HG03097 (cell line): ENCODE measurements at regions not wholly inside any gene's neighbourhood (a gene's known extent, or its start where the extent isn't known, plus 50 kb on each side); places are given as distances from the start of the nearest gene placed in this dataset.

ENCODE experiments used
- ATAC-seq: cut with Tn5 transposase; IDR thresholded peaks from one replicate; pipeline ENCODE4 v1.9.1; 2021; ENCODE audit not compliant: unreplicated experiment, low FRiP score

GRCh38 chr5:118228489-118228888 is 759.9 kb downstream of the DTWD2 start:
- ATAC-seq: no peak

- ATAC-seq: no peak
Measured at GRCh38 chr5:118224546-118224945, 763.8 kb downstream of the DTWD2 start.

DNA sequence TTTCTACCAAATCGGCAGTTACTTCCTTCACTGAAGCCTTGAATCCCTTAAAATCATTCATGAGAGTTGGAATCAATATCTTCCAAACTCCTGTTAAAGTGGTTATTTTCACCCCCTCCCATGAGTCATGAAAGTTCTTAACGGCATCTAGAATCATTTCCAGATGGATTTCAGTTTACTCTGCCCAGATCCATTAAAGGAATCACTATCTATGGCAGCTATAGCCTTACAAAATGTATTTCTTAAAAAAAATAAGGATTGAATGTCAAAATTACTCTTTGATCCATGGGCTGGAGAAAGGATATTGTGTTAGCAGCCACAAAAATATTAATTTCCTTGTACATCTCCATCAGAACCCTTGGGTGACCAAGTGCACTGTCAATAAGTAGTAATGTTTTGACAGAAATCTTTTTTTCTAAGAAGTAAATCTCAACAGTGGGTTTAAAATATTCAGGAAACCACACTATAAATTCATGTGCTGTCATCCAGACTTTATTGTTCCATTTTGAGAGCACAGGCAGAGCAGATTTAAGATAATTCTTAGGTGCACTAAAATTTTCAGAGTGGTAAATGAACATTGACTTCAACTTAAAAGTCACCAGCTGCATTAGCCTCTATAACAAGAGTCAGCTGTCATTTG is 767.7 kb downstream of the DTWD2 start:
- no peak for ATAC-seq

- ATAC-seq: no peak
Measured at GRCh38 chr5:118211606-118212005, 776.7 kb downstream of the DTWD2 start.

DNA sequence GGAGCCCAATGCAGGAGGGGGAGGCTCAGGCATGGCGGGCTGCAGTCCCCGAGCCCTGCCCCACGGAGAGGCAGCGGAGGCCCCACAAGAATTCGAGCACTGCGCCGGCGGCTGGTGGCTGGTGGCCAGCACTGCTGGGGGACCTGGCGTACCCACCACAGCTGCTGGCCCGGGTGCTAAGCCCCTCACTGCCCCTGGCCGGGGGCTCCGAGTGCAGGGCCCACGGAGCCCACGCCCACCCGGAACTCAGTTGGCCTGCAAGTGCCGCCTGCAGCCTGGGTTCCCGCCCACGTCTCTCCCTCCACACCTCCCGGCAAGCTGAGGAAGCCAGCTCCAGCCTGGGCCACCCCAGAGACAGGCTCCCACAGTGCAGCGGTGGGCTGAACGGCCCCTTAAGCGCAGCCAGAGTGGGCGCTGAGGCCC is 780.3 kb downstream of the DTWD2 start:
- no peak for ATAC-seq

GRCh38 chr5:118199801-118200200 is 788.5 kb downstream of the DTWD2 start:
- ATAC-seq: no peak

GRCh38 chr5:118196229-118196628 is 792.1 kb downstream of the DTWD2 start:
- ATAC-seq: no peak

- no peak for ATAC-seq
Measured at GRCh38 chr5:118195211-118195610, 793.1 kb downstream of the DTWD2 start.

DNA sequence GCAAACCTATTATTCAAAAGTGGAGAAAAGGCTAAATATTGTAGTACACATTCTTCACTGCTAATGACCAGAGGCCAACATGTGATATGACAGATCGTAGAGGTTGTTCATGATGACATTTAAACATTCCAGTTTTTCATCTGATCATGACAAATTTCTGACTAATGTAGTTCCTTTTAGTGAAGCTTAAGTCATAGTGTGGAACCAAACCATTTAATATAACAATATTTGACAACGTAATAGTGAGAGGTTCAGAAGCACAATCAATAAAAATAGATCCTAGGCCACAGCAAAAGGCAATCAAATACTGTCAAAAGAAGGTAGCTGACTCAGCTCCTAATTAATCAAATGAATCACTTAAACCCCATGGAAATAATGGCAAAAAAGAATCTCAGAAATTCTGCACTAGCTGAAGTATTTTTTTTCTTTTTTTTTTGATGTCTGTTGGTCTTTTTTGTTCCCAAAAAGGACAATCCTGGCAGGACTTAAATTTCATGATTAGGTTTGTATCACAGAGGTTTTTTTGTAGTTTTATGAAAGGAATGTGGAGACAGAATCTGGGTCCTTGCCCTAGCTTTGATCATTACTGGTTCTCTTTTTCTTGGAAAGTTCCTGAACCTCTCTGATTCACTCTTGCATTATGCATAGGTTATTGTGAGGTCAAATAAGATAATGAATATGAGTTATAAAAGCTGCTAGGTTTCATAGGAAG is 795.0 kb downstream of the DTWD2 start:
- ATAC-seq: no peak

GRCh38 chr5:118185018-118185417 is 803.3 kb downstream of the DTWD2 start:
- ATAC-seq: no peak

GRCh38 chr5:118176146-118176545 is 812.2 kb downstream of the DTWD2 start:
- ATAC-seq: no peak

DNA sequence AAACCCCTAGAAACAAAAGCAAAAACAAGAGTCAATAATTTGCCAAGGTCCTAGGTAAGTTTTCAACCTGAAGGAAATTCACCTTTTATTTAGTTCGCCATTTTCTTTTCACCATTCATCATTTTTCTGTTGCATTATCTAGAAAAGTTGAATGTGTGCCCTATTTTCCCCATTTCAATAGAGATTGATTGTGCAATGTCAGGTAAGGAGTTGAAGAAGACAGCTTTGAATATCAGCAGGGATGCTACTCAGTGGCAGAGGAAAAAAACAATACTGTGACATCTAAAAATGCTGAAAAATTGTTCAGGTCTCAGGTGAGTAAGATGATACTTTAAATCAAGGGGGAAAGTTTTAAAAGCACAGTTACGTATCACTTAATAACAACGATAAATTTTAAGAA is 813.7 kb downstream of the DTWD2 start:
- no peak for ATAC-seq

- no peak for ATAC-seq
Measured at GRCh38 chr5:118173340-118173739, 815.0 kb downstream of the DTWD2 start.

- no peak for ATAC-seq
Measured at GRCh38 chr5:118165619-118166018, 822.7 kb downstream of the DTWD2 start.

DNA sequence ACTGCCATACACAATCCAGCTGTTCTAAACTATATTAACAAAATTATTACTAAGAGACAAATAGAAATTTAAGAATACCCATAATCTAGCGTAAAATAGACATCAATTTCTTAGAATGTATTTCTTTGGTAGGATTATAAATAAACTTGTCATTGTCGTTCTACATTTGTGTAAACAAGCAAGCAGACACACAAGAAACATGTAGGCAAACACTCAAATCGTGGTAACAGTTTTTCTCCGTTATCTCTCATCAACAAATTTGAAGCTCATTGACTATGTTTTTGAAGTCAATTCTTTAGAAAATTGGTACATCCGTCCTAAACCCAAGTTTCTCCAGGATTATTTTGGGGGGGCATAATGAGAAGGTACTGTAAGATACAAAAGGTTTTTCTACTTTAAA is 832.2 kb downstream of the DTWD2 start:
- ATAC-seq: no peak

GRCh38 chr5:118146824-118147223 is 841.5 kb downstream of the DTWD2 start:
- no peak for ATAC-seq

GRCh38 chr5:118144540-118144939 is 843.8 kb downstream of the DTWD2 start:
- ATAC-seq: no peak

GRCh38 chr5:118139361-118139760 is 849.0 kb downstream of the DTWD2 start:
- ATAC-seq: no peak

- ATAC-seq: no peak
Measured at GRCh38 chr5:118126159-118126558, 862.2 kb downstream of the DTWD2 start.

DNA sequence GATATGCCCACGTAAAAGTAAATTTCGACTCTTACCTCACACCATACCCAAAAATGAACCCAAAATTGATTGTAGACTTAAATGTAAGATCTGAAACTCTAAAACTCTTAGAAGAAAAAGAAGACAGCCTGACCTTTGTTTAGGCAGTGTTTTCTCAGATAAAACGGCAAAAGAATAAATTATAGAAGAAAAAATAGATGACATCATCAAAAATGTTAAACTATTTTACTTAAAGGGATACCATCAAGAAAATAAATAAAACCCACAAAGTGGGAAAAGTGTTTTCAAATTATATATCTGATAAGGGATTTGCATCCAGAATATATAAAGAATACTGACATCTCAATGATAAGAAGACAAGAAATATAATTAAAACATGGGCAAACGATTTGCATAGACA is 862.7 kb downstream of the DTWD2 start:
- no peak for ATAC-seq

- ATAC-seq: no peak
Measured at GRCh38 chr5:118121258-118121657, 867.1 kb downstream of the DTWD2 start.

- no peak for ATAC-seq
Measured at GRCh38 chr5:118115791-118116190, 872.6 kb downstream of the DTWD2 start.
